SU-DHL-6 (cell line): ENCODE measurements at regions not wholly inside any gene's neighbourhood (a gene's known extent, or its start where the extent isn't known, plus 50 kb on each side); places are given as distances from the start of the nearest gene placed in this dataset.

Experiments
- H2AFZ ChIP-seq: fragments of 200-600 bp; sonication (generic); 2 replicates; pipeline ENCODE4 v1.6.1; 2014; ENCODE audit warnings: low read depth, mild to moderate bottlenecking, moderate library complexity, mixed read lengths, antibody characterized with exemption, low read length; ENCODE audit not compliant: severe bottlenecking
- H3F3A ChIP-seq: fragments of 200-600 bp; shearing (Covaris generic); 2 replicates; pipeline ENCODE4 v1.6.0; 2016; ENCODE audit warnings: antibody characterized with exemption, mild to moderate bottlenecking; ENCODE audit not compliant: insufficient read depth
- H3K27ac ChIP-seq: fragments of 200-600 bp; sonication (generic); 2 replicates; pipeline ENCODE4 v1.5.1; 2016; ENCODE audit warnings: low read depth, mild to moderate bottlenecking, low read length, moderate library complexity, mixed read lengths
- H3K27me3 ChIP-seq: fragments of 200-600 bp; sonication (generic), shearing (Covaris generic); 2 replicates; pipeline ENCODE4 v1.6.0; 2014; ENCODE audit warnings: mild to moderate bottlenecking, low read length
- H3K36me3 ChIP-seq: fragments of 200-600 bp; sonication (generic); 2 replicates; pipeline ENCODE4 v1.6.1; 2014; ENCODE audit warnings: mild to moderate bottlenecking, low read length, mixed read lengths
- H3K4me2 ChIP-seq: fragments of 300-600, 200-600 bp; shearing (Covaris generic), sonication (generic); 2 replicates; pipeline ENCODE4 v1.6.0; 2014; ENCODE audit warnings: low read length, low read depth, mild to moderate bottlenecking; ENCODE audit not compliant: poor library complexity, severe bottlenecking
- H3K4me3 ChIP-seq: fragments of 200-600 bp; sonication (generic); 2 replicates; pipeline ENCODE4 v1.5.1; 2014; ENCODE audit warnings: antibody characterized with exemption, low read length, mild to moderate bottlenecking, mixed read lengths; ENCODE audit not compliant: insufficient read depth, poor library complexity, severe bottlenecking
- H3K79me2 ChIP-seq: fragments of 200-600 bp; sonication (generic); 2 replicates; pipeline ENCODE4 v1.6.1; 2014; ENCODE audit warnings: mild to moderate bottlenecking, low read length, moderate library complexity; ENCODE audit not compliant: insufficient read depth
- H3K9ac ChIP-seq: fragments of 200-600 bp; sonication (generic); 2 replicates; pipeline ENCODE4 v1.7.0; 2014; ENCODE audit warnings: mild to moderate bottlenecking, low read length
- H3K9me2 ChIP-seq: fragments of 200-600 bp; sonication (generic); replicated peaks from 2 replicates; pipeline ENCODE4 v1.6.1; 2014; ENCODE audit warnings: low read length; ENCODE audit not compliant: insufficient read depth
- H3K9me3 ChIP-seq: fragments of 200-600 bp; sonication (generic); 2 replicates; pipeline ENCODE4 v1.6.1; 2014; ENCODE audit warnings: low read length, mixed read lengths; ENCODE audit not compliant: insufficient read depth
- H4K20me1 ChIP-seq: fragments of 200-600 bp; sonication (generic); 2 replicates; pipeline ENCODE4 v1.6.1; 2014; ENCODE audit warnings: low read depth, mild to moderate bottlenecking, antibody characterized with exemption, low read length, moderate library complexity, mixed read lengths
- EZH2phosphoT487 ChIP-seq: fragments of 200-600 bp; sonication (generic), shearing (Covaris generic); conservative IDR thresholded peaks from 2 replicates; pipeline ENCODE4 v1.6.1; 2018; ENCODE audit warnings: mild to moderate bottlenecking, antibody characterized with exemption, low read length, moderate library complexity, mixed read lengths
- TF ChIP-seq, protein P1 (sequence below): fragments of 200-600 bp; sonication (generic); IDR thresholded peaks from one replicate; pipeline ENCODE4 v1.5.1; 2017; ENCODE audit warnings: antibody characterized with exemption, mild to moderate bottlenecking, low read length, moderate library complexity; ENCODE audit not compliant: insufficient read depth, poor library complexity, severe bottlenecking

DNA sequence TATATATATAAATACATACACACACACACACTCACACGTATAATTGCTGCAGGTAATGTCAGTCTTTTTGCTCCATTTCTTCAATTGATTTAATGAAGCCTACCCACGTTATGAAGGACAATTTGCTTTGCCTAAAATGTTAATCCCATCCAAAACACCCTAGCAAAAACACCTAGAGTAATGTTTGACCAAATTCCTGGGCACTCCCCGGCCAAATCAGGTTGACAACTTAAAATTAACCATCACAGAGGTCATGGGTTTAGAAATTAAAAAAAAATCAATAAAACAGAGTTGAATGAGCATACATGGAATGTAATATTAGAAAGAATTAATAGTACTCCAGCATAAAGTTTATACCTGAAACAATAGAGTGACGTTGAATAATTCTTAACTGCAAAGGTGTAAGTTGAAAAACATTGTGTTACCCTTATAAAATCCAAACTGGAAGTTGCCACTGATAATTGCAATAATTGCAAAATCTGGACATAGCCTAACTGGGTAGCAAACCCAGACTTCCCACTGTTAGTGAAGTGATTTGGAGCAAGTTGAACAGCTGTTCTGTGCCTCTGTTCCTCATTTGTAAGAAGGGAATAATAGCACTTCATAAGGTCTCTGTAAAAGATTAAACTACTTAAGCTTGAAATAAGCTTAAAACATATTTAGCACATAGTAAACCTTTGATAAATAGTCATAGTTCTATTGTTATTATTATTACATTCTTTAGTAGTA is 2120.5 kb downstream of the PCDH7 start:
- Histone ChIP-seq H3K4me2 (no peak overlapping the region), H3K9ac (no peak overlapping the region), H3K79me2 (no peaks in the 10 kb centered on the region), H4K20me1 (no peaks in the 10 kb centered on the region), H3K27me3 (no peaks in the 10 kb centered on the region), H3K9me3 (no peaks in the 10 kb centered on the region), H3K4me3 (no peak overlapping the region), H3F3A (no peaks in the 10 kb centered on the region), H3K36me3 (no peaks in the 10 kb centered on the region), H3K27ac (no peak overlapping the region), H2AFZ (no peak overlapping the region), H3K9me2 (no peaks in the 10 kb centered on the region)
- TF ChIP-seq EZH2phosphoT487: no peak
- TF ChIP-seq, protein P1, sequence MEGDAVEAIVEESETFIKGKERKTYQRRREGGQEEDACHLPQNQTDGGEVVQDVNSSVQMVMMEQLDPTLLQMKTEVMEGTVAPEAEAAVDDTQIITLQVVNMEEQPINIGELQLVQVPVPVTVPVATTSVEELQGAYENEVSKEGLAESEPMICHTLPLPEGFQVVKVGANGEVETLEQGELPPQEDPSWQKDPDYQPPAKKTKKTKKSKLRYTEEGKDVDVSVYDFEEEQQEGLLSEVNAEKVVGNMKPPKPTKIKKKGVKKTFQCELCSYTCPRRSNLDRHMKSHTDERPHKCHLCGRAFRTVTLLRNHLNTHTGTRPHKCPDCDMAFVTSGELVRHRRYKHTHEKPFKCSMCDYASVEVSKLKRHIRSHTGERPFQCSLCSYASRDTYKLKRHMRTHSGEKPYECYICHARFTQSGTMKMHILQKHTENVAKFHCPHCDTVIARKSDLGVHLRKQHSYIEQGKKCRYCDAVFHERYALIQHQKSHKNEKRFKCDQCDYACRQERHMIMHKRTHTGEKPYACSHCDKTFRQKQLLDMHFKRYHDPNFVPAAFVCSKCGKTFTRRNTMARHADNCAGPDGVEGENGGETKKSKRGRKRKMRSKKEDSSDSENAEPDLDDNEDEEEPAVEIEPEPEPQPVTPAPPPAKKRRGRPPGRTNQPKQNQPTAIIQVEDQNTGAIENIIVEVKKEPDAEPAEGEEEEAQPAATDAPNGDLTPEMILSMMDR: no peak

DNA sequence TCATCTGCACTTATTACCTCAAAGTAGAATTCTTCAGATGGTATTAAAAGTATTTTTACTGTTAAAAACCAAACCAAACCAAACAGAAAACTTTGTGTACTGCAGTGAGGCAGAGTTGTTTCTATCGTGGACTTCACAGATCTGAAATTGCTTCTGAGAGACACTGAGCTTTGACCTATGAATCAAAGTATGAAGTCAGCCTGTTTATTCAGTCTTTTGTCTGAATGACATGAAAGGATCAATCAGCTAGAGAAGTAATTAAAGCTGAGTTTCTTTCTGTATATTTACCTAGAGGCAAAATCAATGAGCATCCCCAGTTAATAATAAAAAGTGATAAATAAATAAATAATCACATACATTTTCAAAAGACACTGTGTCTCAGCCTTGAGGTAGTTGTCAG is 2121.0 kb downstream of the PCDH7 start:
- TF ChIP-seq, protein P1: no peak
- TF ChIP-seq EZH2phosphoT487: no peak
- H3K79me2 ChIP-seq: no peaks in the 10 kb centered on the region

DNA sequence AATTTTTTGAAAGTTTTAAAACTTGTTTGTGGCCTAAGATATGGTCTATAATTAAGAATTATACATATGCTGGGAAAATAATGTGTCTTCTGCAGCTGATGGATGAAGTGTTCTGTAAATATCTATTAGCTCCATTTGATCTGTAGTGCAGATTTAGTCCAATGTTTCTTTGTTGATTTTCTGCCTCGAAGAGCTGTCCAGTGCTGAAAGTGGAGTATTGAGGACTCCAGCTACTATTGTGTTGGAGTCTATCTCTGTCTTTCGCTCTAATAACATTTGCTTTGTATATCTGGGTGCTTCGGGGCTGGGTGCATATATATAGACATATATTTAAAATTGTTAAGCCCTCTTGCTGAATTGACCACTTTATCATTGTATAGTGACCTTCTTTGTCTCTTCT is 2127.3 kb downstream of the PCDH7 start:
- no peak overlapping the region for H3K4me3 ChIP-seq
- TF ChIP-seq EZH2phosphoT487: no peak
- TF ChIP-seq, protein P1: no peak
- no peaks in the 10 kb centered on the region for H3K36me3 ChIP-seq
- no peaks in the 10 kb centered on the region for H3K27me3 ChIP-seq
- H4K20me1 ChIP-seq: no peaks in the 10 kb centered on the region
- no peak overlapping the region for H3K27ac ChIP-seq
- no peaks in the 10 kb centered on the region for H3F3A ChIP-seq
- H3K9me2 ChIP-seq: no peaks in the 10 kb centered on the region
- no peak overlapping the region for H3K9ac ChIP-seq
- no peaks in the 10 kb centered on the region for H3K9me3 ChIP-seq
- no peaks in the 10 kb centered on the region for H3K79me2 ChIP-seq
- H2AFZ ChIP-seq: no peak overlapping the region
- H3K4me2 ChIP-seq: no peak overlapping the region

More for the DNA sequence above, 2121.0 kb downstream of the PCDH7 start:
- H3K9me2 ChIP-seq: no peaks in the 10 kb centered on the region
- no peak overlapping the region for H2AFZ ChIP-seq
- no peaks in the 10 kb centered on the region for H3F3A ChIP-seq
- H3K9ac ChIP-seq: no peak overlapping the region
- H3K27me3 ChIP-seq: no peaks in the 10 kb centered on the region
- H3K9me3 ChIP-seq: no peaks in the 10 kb centered on the region
- H3K36me3 ChIP-seq: no peaks in the 10 kb centered on the region
- H3K4me3 ChIP-seq: no peak overlapping the region
- H3K4me2 ChIP-seq: no peak overlapping the region
- no peak overlapping the region for H3K27ac ChIP-seq
- H4K20me1 ChIP-seq: no peaks in the 10 kb centered on the region
